ENCODE measurements at regions not wholly inside any gene's neighbourhood (a gene's known extent, or its start where the extent isn't known, plus 50 kb on each side); places are given as distances from the start of the nearest gene placed in this dataset.

- Mint-ChIP-seq H3K27me3 (no peaks in the 10 kb centered on the region), H3K9me3 (peaks cover 9% of the 10 kb centered on the region), H3K4me1 (ENCODE audit: low read depth) (no peaks in the 10 kb centered on the region), H3K4me3 (no peak overlapping the region), H3K36me3 (ENCODE audit: low read depth) (no peaks in the 10 kb centered on the region), H3K27ac (no peak overlapping the region)
- no peak for DNase-seq
- no peaks in the 10 kb centered on the region for H3K4me1 ChIP-seq (ENCODE audit: insufficient read depth, low read length)
- ATAC-seq (ENCODE audit: poor library complexity): no peak
- TF ChIP-seq CTCF (IDR thresholded peaks at IDR 0.05): no peak
- no peaks in the 10 kb centered on the region for H3K36me3 ChIP-seq (ENCODE audit: insufficient read depth, low read length)
- POLR2A ChIA-PET: no interaction called here
- CTCF ChIA-PET: no interaction called here
- intact Hi-C loops (cut with DNase I, micrococcal nuclease): no loop called here
- no peak overlapping the region for H3K27ac ChIP-seq (ENCODE audit: low read depth in 1 of 2, low read length in 2 of 2)
- H3K9me3 ChIP-seq (ENCODE audit: control insufficient read depth in 1 of 2, insufficient read depth in 1 of 2, low read length in 2 of 2): peaks cover 0 to 9% of the 10 kb centered on the region in 2 experiments
- no peak overlapping the region for H3K4me3 ChIP-seq (ENCODE audit: low read length)
- no peaks in the 10 kb centered on the region for H3K27me3 ChIP-seq (ENCODE audit: control insufficient read depth in 1 of 2, insufficient read depth in 2 of 2, low read length in 2 of 2)
Observed at GRCh38 chr2:103218516-103218915, 456.7 kb downstream of the TMEM182 start.

GRCh38 chr2:103219398-103219797 is 457.6 kb downstream of the TMEM182 start:
- CTCF ChIA-PET: no interaction called here

GRCh38 chr2:103222969-103223368 is 461.1 kb downstream of the TMEM182 start:
- intact Hi-C loops (cut with DNase I, micrococcal nuclease): no loop called here
- POLR2A ChIA-PET: no interaction called here
- H3K9me3 Mint-ChIP-seq: peaks cover 3% of the 10 kb centered on the region

More at GRCh38 chr2:103219398-103219797, 457.6 kb downstream of the TMEM182 start:
- Mint-ChIP-seq H3K9me3 (peaks cover 9% of the 10 kb centered on the region), H3K4me1 (ENCODE audit: low read depth) (no peaks in the 10 kb centered on the region), H3K27me3 (no peaks in the 10 kb centered on the region), H3K36me3 (ENCODE audit: low read depth) (no peaks in the 10 kb centered on the region), H3K4me3 (no peak overlapping the region), H3K27ac (no peak overlapping the region)
- DNase-seq (no peak), ATAC-seq (ENCODE audit: poor library complexity) (no peak)
- H3K4me1 ChIP-seq (ENCODE audit: insufficient read depth, low read length): no peaks in the 10 kb centered on the region
- no peak overlapping the region for H3K27ac ChIP-seq (ENCODE audit: low read depth in 1 of 2, low read length in 2 of 2)
- no peaks in the 10 kb centered on the region for H3K27me3 ChIP-seq (ENCODE audit: control insufficient read depth in 1 of 2, insufficient read depth in 2 of 2, low read length in 2 of 2)
- H3K4me3 ChIP-seq (ENCODE audit: low read length): no peak overlapping the region
- TF ChIP-seq CTCF (IDR thresholded peaks at IDR 0.05): no peak
- peaks cover 0 to 10% of the 10 kb centered on the region in 2 experiments for H3K9me3 ChIP-seq (ENCODE audit: control insufficient read depth in 1 of 2, insufficient read depth in 1 of 2, low read length in 2 of 2)
- intact Hi-C loops (cut with DNase I, micrococcal nuclease): no loop called here
- POLR2A ChIA-PET: no interaction called here
- H3K36me3 ChIP-seq (ENCODE audit: insufficient read depth, low read length): no peaks in the 10 kb centered on the region

More at GRCh38 chr2:103222969-103223368, 461.1 kb downstream of the TMEM182 start:
- Histone ChIP-seq H3K27me3 (ENCODE audit: control insufficient read depth in 1 of 2, insufficient read depth in 2 of 2, low read length in 2 of 2) (no peaks in the 10 kb centered on the region), H3K4me1 (ENCODE audit: insufficient read depth, low read length) (no peaks in the 10 kb centered on the region), H3K9me3 (ENCODE audit: control insufficient read depth in 1 of 2, insufficient read depth in 1 of 2, low read length in 2 of 2) (peaks cover 0 to 8% of the 10 kb centered on the region in 2 experiments), H3K4me3 (ENCODE audit: low read length) (no peak overlapping the region), H3K36me3 (ENCODE audit: insufficient read depth, low read length) (no peaks in the 10 kb centered on the region), H3K27ac (ENCODE audit: low read depth in 1 of 2, low read length in 2 of 2) (no peak overlapping the region)
- TF ChIP-seq CTCF (IDR thresholded peaks at IDR 0.05): no peak
- H3K4me1 Mint-ChIP-seq (ENCODE audit: low read depth): no peaks in the 10 kb centered on the region
- H3K36me3 Mint-ChIP-seq (ENCODE audit: low read depth): no peaks in the 10 kb centered on the region
- CTCF ChIA-PET: no interaction called here
- H3K27me3 Mint-ChIP-seq: no peaks in the 10 kb centered on the region
- H3K4me3 Mint-ChIP-seq: no peak overlapping the region
- ATAC-seq (ENCODE audit: poor library complexity): no peak
- no peak for DNase-seq
- no peak overlapping the region for H3K27ac Mint-ChIP-seq

Measured in CD4-positive, alpha-beta T cell (primary cell).